GM23248 (cell line): ENCODE measurements at regions not wholly inside any gene's neighbourhood (a gene's known extent, or its start where the extent isn't known, plus 50 kb on each side); places are given as distances from the start of the nearest gene placed in this dataset.

Experiments
- EZH2 ChIP-seq: fragments of 200-600 bp; sonication (generic); IDR thresholded peaks from 2 replicates; pipeline ENCODE4 v1.6.1; 2018; ENCODE audit warnings: antibody characterized with exemption, mild to moderate bottlenecking; ENCODE audit not compliant: insufficient read depth, poor library complexity, severe bottlenecking
- EZH2phosphoT487 ChIP-seq: fragments of 200-600 bp; sonication (generic); IDR thresholded peaks from 2 replicates; pipeline ENCODE4 v1.6.1; 2018; ENCODE audit warnings: antibody characterized with exemption, moderate library complexity, mild to moderate bottlenecking, low read depth; ENCODE audit not compliant: insufficient read depth

DNA sequence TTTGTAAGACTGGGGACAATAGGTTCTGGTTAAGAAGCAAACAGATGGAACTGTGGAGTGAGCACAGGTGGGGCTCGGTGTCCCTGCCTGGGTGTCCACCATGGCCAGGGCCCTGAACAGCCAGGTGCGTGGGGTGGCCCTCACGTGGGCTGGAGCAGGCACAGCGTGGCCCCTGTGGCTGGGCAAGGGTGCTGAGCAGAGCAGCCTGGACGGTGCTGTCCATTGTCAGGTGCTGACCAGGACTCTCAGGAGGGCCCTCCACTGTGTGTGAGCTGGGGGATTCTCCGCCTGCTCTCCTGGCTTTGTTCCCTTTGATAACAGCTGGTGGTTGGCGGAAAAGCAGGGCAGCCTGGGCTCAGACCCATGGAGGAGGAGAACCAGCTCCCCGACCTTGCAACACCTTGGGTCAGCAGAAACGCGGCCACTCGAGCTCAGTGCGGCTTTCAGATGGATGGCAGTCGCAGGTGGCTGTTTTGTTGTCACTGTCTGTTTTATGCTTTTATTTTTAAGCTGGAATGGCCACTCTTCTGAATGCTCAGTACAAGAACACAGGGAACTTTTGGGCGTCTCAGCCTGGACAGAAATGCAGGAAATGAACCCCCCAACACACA lies 273.9 kb upstream of the ADARB2 start:
- TF ChIP-seq EZH2 (no peak), EZH2phosphoT487 (no peak)
